ENCODE measurements at regions not wholly inside any gene's neighbourhood (a gene's known extent, or its start where the extent isn't known, plus 50 kb on each side); places are given as distances from the start of the nearest gene placed in this dataset.

GRCh38 chr2:142254031-142254430, 123.2 kb upstream of the LRP1B start:
- Histone ChIP-seq H3K27me3 (no peaks in the 10 kb centered on the region), H3K27ac (no peak overlapping the region), H3K9me3 (no peaks in the 10 kb centered on the region), H3K4me3 (no peak overlapping the region), H3K4me1 (no peaks in the 10 kb centered on the region), H3K36me3 (no peaks in the 10 kb centered on the region)
- TF ChIP-seq POLR2AphosphoS5 (IDR thresholded peaks at IDR 0.05) (no peak), EP300 (IDR thresholded peaks at IDR 0.05) (no peak), POLR2A (IDR thresholded peaks at IDR 0.05) (no peak), CTCF (IDR thresholded peaks at IDR 0.05) (no peak)
- DNase-seq (ENCODE audit: low spot score in 2 of 2), result no peak
- 88% methylated on average over 1 of the region's 1 CpG for WGBS

- no peak for DNase-seq (ENCODE audit: low spot score in 2 of 2)
- Histone ChIP-seq H3K9me3 (no peaks in the 10 kb centered on the region), H3K27me3 (no peaks in the 10 kb centered on the region), H3K36me3 (no peaks in the 10 kb centered on the region), H3K4me3 (no peak overlapping the region), H3K4me1 (no peaks in the 10 kb centered on the region), H3K27ac (no peak overlapping the region)
- TF ChIP-seq POLR2AphosphoS5 (IDR thresholded peaks at IDR 0.05), result no peak
- TF ChIP-seq EP300 (IDR thresholded peaks at IDR 0.05), result no peak
- 55% methylated on average over 2 of the region's 2 CpGs for WGBS
Observed at GRCh38 chr2:142241016-142241415, 110.2 kb upstream of the LRP1B start.

GRCh38 chr2:142236181-142236580, 105.4 kb upstream of the LRP1B start:
- DNase-seq (ENCODE audit: low spot score in 2 of 2), result no peak
- no peaks in the 10 kb centered on the region for H3K27me3 ChIP-seq
- no peak overlapping the region for H3K27ac ChIP-seq
- H3K9me3 ChIP-seq, result no peaks in the 10 kb centered on the region
- H3K4me3 ChIP-seq, result no peak overlapping the region
- WGBS, result 73% methylated on average over 2 of the region's 2 CpGs
- no peaks in the 10 kb centered on the region for H3K36me3 ChIP-seq
- H3K4me1 ChIP-seq, result no peaks in the 10 kb centered on the region
- TF ChIP-seq POLR2A (IDR thresholded peaks at IDR 0.05), result no peak
- TF ChIP-seq EP300 (IDR thresholded peaks at IDR 0.05), result no peak
- TF ChIP-seq POLR2AphosphoS5 (IDR thresholded peaks at IDR 0.05), result no peak
- no peak for TF ChIP-seq CTCF (IDR thresholded peaks at IDR 0.05)

GRCh38 chr2:142234741-142235140, 103.9 kb upstream of the LRP1B start:
- 33% methylated on average over 3 of the region's 3 CpGs for WGBS

GRCh38 chr2:142223309-142223708, 92.5 kb upstream of the LRP1B start:
- TF ChIP-seq POLR2A (IDR thresholded peaks at IDR 0.05) (no peak), CTCF (IDR thresholded peaks at IDR 0.05) (no peak), POLR2AphosphoS5 (IDR thresholded peaks at IDR 0.05) (no peak), EP300 (IDR thresholded peaks at IDR 0.05) (no peak)
- Histone ChIP-seq H3K27me3 (no peaks in the 10 kb centered on the region), H3K9me3 (no peaks in the 10 kb centered on the region), H3K4me1 (no peaks in the 10 kb centered on the region), H3K4me3 (no peak overlapping the region), H3K27ac (no peak overlapping the region), H3K36me3 (no peaks in the 10 kb centered on the region)
- DNase-seq (ENCODE audit: low spot score in 2 of 2), result no peak

More at GRCh38 chr2:142234741-142235140, 103.9 kb upstream of the LRP1B start:
- no peak for TF ChIP-seq EP300 (IDR thresholded peaks at IDR 0.05)
- no peak for TF ChIP-seq CTCF (IDR thresholded peaks at IDR 0.05)
- no peak for TF ChIP-seq POLR2A (IDR thresholded peaks at IDR 0.05)
- no peak for TF ChIP-seq POLR2AphosphoS5 (IDR thresholded peaks at IDR 0.05)
- H3K27ac ChIP-seq, result no peak overlapping the region
- no peaks in the 10 kb centered on the region for H3K4me1 ChIP-seq
- H3K27me3 ChIP-seq, result no peaks in the 10 kb centered on the region
- no peaks in the 10 kb centered on the region for H3K9me3 ChIP-seq
- no peaks in the 10 kb centered on the region for H3K36me3 ChIP-seq
- H3K4me3 ChIP-seq, result no peak overlapping the region
- no peak for DNase-seq (ENCODE audit: low spot score in 2 of 2)

- no peak for DNase-seq (ENCODE audit: low spot score in 2 of 2)
- H3K4me3 ChIP-seq, result no peak overlapping the region
- no peaks in the 10 kb centered on the region for H3K4me1 ChIP-seq
- H3K36me3 ChIP-seq, result no peaks in the 10 kb centered on the region
- no peaks in the 10 kb centered on the region for H3K27me3 ChIP-seq
- no peaks in the 10 kb centered on the region for H3K9me3 ChIP-seq
- no peak for TF ChIP-seq EP300 (IDR thresholded peaks at IDR 0.05)
- TF ChIP-seq CTCF (IDR thresholded peaks at IDR 0.05), result no peak
- no peak for TF ChIP-seq POLR2AphosphoS5 (IDR thresholded peaks at IDR 0.05)
- TF ChIP-seq POLR2A (IDR thresholded peaks at IDR 0.05), result no peak
- H3K27ac ChIP-seq, result no peak overlapping the region
- WGBS, result 74% methylated on average over 1 of the region's 1 CpG
Observed at GRCh38 chr2:142222715-142223114, 91.9 kb upstream of the LRP1B start.
